HG02610 (cell line): ENCODE measurements at regions not wholly inside any gene's neighbourhood (a gene's known extent, or its start where the extent isn't known, plus 50 kb on each side); places are given as distances from the start of the nearest gene placed in this dataset.
A peak's percentile ranks its signal among the peaks of the same experiment; 100 is the strongest.
"Not testable (repeated sequence)": the region's sequence is repeated elsewhere in the genome, so short reads cannot be mapped to it uniquely, and the experiment has no call there.

ENCODE experiments used
- ATAC-seq: cut with Tn5 transposase; IDR thresholded peaks from one replicate; pipeline ENCODE4 v1.9.1; 2021; ENCODE audit warnings: mild to moderate bottlenecking, moderate library complexity; ENCODE audit not compliant: unreplicated experiment

GRCh38 chr1:105272376-105272775 is 1522.7 kb downstream of the AMY1C start:
- not testable (repeated sequence) for ATAC-seq

- ATAC-seq, result no peak
Measured at GRCh38 chr1:105294838-105295237, 1545.1 kb downstream of the AMY1C start.

GRCh38 chr1:105310063-105310462 is 1560.4 kb downstream of the AMY1C start:
- ATAC-seq, result no peak

DNA sequence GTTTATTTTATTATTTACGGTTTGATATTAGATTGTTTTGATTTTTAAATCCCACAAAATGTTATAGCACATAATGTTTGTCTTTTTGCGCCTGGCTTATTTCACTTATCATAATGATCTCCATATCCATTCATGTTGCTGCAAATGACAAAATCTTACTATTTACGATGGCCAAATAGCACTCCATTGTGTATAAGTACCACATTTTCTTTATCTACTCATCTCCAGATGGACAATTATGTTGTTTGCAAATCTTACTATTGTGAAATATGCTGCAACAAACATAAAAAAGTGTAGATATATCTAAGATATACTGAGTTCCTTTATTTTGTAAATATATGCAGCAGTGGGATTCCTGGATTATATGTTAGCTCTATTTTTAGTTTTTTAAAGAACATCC is 1568.3 kb downstream of the AMY1C start:
- no peak for ATAC-seq

- no peak for ATAC-seq
Measured at GRCh38 chr1:105326886-105327285, 1577.2 kb downstream of the AMY1C start.

DNA sequence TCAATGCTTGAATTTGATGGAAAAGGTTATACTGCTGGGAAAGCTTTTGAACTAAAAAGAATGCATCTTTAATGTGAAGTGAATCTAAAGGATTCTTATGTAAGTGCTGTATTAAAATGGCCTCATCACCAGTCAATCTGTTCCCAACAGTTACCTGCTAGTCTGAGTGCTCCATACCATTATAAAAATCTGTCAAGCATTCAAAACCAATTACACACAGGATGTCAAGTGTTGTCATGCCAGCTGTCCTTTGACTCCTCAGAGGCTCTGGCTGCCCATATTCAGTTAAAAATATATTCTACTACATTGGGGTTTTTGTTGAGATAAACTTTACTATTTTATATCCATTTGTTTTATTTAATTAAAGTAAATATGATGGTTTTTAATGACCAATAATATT is 1587.7 kb downstream of the AMY1C start:
- no peak for ATAC-seq

GRCh38 chr1:105343317-105343716 is 1593.6 kb downstream of the AMY1C start:
- ATAC-seq, result no peak

GRCh38 chr1:105359457-105359856 is 1609.8 kb downstream of the AMY1C start:
- ATAC-seq, result no peak

GRCh38 chr1:105362438-105362837 is 1612.7 kb downstream of the AMY1C start:
- no peak for ATAC-seq

DNA sequence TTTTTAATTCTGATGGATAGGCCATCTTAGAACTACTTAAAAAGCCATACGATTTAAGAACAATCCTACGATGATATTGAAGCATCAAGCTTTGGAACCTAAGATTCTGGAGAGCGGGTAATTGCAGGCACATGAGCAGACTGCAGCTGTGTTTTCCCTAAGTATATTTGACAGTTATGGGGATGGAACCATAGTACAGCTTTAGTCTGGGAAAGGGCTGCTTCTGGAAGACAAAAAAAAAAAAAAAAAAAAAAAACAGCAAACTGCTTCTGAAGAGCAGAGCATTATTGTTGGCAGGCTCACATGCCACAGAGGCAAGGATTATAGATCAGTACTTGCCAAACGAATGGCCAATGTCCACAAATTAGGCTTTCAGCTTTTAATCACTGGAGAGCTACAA is 1618.7 kb downstream of the AMY1C start:
- ATAC-seq, result no peak

- ATAC-seq, result no peak
Measured at GRCh38 chr1:105373681-105374080, 1624.0 kb downstream of the AMY1C start.

DNA sequence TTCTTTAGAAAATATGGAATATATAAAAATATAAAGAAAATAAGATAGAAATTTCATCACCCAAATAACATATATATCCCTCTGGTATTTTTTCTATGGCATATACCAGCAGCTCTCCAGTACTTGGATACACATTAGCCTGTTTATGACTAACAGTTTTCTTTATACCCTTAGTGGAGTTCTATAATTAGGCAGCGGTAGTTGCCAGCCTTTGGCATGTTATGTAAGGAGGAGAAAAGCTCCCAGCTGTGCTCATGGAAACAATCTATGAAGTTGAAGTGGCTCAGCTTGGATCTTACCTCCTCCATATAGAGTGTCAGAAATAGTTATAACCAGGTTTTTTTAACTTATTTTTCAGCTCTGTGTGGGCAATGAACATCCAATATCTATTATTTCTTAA is 1636.8 kb downstream of the AMY1C start:
- no peak for ATAC-seq

DNA sequence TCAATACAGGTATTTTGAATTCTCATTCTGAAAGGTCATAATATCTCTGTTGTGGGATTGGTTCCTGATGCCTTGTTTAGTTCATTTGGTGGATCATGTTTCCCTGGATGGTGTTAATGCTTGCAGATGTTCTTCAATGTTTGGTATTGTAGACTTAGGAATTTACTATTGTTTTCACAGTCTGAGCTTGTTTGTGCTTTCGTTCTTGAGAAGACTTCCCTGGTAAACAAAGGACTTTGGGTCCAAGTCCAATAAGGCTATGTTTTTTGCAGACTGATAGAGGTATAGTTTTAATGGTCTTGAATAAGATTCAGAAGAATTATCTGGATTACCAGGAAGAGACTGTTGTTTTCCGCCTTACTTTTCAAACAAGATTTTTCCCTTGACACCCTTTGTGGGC is 1646.3 kb downstream of the AMY1C start:
- no peak for ATAC-seq

- no peak for ATAC-seq
Measured at GRCh38 chr1:105398909-105399308, 1649.2 kb downstream of the AMY1C start.

DNA sequence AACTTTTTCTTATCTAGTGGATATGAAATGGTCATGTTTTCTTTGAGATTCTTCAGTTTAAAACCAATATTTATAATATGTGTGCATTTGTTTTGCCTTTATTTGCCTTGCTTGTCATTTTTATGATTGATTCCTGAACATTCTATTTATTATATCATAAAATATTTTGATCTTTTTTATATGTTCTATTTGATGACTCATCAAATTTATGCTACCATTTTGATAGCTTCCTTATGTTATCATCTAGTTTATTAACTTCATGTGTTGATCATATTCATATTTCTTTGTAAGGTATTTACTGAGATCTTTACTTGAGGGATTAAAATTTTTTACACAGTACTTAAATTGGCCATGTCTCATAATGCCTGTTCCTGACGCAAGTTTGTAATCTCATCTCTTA is 1650.0 kb downstream of the AMY1C start:
- no peak for ATAC-seq

- peak; percentile 65 for ATAC-seq
Measured at GRCh38 chr1:105416261-105416660, 1640.2 kb upstream of the PRMT6 start.

DNA sequence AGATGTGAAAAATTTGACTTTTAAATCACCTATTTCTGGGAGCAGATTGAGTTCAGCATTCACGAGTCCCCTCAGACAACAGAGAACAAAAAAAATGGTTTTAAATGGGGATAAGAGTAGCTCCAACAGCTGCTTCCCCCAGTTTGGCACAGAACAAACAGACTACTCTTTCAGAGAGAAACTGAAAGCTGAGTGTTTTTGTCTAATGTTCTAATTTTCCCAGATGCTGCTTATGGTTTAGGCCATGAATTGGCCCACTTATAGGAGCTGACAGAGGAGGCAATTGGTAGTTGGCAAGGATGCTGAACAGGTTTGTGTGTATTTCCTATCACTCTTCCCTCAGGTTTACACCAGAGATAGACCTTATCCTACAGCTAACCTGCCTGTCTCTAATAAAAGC is 1637.4 kb upstream of the PRMT6 start:
- no peak for ATAC-seq

DNA sequence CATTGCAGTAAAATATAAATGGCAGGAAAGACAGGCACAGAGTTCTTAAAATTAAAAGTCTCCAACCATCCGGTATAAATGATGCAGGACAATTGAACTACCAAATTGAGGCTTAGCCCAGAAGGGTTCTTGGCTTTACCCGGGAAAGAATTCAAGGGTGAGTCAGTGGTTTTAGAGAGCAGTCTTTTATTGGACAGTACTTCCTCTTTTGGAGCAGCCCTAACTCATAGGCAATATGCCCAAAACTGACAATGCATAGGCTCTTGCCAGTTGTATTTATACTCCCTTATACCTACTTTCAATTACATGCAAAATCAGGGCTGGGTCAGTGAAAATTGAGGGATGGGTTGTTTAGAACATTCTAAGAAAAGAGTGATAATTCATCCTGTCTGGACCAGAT is 1628.9 kb upstream of the PRMT6 start:
- no peak for ATAC-seq

GRCh38 chr1:105436589-105437259 is 1619.8 kb upstream of the PRMT6 start:
- no peak for ATAC-seq

- ATAC-seq, result no peak
Measured at GRCh38 chr1:105437847-105438246, 1618.6 kb upstream of the PRMT6 start.

GRCh38 chr1:105442901-105443300 is 1613.6 kb upstream of the PRMT6 start:
- no peak for ATAC-seq

- ATAC-seq, result no peak
Measured at GRCh38 chr1:105459759-105460158, 1596.7 kb upstream of the PRMT6 start.

- no peak for ATAC-seq
Measured at GRCh38 chr1:105462308-105462707, 1594.2 kb upstream of the PRMT6 start.
